ENCODE measurements at regions not wholly inside any gene's neighbourhood (a gene's known extent, or its start where the extent isn't known, plus 50 kb on each side); places are given as distances from the start of the nearest gene placed in this dataset.

- DNase-seq (ENCODE audit: low read depth), result no peak
- no peak for TF ChIP-seq CTCF (IDR thresholded peaks at IDR 0.05; ENCODE audit: control insufficient read depth, extremely low read depth, insufficient read depth)
- H3K4me3 ChIP-seq (ENCODE audit: low read depth, low read length), result no peak overlapping the region
These were observed 309.2 kb upstream of the DDI1 start for GRCh38 chr11:103727262-103727661.

- no peak for DNase-seq (ENCODE audit: low read depth)
- TF ChIP-seq CTCF (IDR thresholded peaks at IDR 0.05; ENCODE audit: control insufficient read depth, extremely low read depth, insufficient read depth), result no peak
- no peak overlapping the region for H3K4me3 ChIP-seq (ENCODE audit: low read depth, low read length)
These were observed 306.8 kb upstream of the DDI1 start for GRCh38 chr11:103729617-103730016.

- no peak for DNase-seq (ENCODE audit: low read depth)
- no peak overlapping the region for H3K4me3 ChIP-seq (ENCODE audit: low read depth, low read length)
- no peak for TF ChIP-seq CTCF (IDR thresholded peaks at IDR 0.05; ENCODE audit: control insufficient read depth, extremely low read depth, insufficient read depth)
These were observed 306.1 kb upstream of the DDI1 start for GRCh38 chr11:103730131-103730940.

- TF ChIP-seq CTCF (IDR thresholded peaks at IDR 0.05; ENCODE audit: control insufficient read depth, extremely low read depth, insufficient read depth), result no peak
- DNase-seq (ENCODE audit: low read depth), result no peak
- no peak overlapping the region for H3K4me3 ChIP-seq (ENCODE audit: low read depth, low read length)
These were observed 304.8 kb upstream of the DDI1 start for GRCh38 chr11:103731670-103732069.

- no peak for TF ChIP-seq CTCF (IDR thresholded peaks at IDR 0.05; ENCODE audit: control insufficient read depth, extremely low read depth, insufficient read depth)
- no peak for DNase-seq (ENCODE audit: low read depth)
- H3K4me3 ChIP-seq (ENCODE audit: low read depth, low read length), result no peak overlapping the region
These were observed 302.6 kb upstream of the DDI1 start for GRCh38 chr11:103733889-103734288.

- no peak for DNase-seq (ENCODE audit: low read depth)
- TF ChIP-seq CTCF (IDR thresholded peaks at IDR 0.05; ENCODE audit: control insufficient read depth, extremely low read depth, insufficient read depth), result no peak
- no peak overlapping the region for H3K4me3 ChIP-seq (ENCODE audit: low read depth, low read length)
These were observed 300.9 kb upstream of the DDI1 start for GRCh38 chr11:103735497-103736032.
